ENCODE measurements at regions not wholly inside any gene's neighbourhood (a gene's known extent, or its start where the extent isn't known, plus 50 kb on each side); places are given as distances from the start of the nearest gene placed in this dataset.

GRCh38 chr11:95349345-95349942 lies 118.4 kb upstream of the SESN3 start:
- in situ Hi-C loops (cut with HindIII; ENCODE audit: low pct_unique_long_range_greater_than_20kb, low sequenced_read_pairs), result no loop called here

GRCh38 chr11:95346265-95346664 lies 115.3 kb upstream of the SESN3 start:
- DNase-seq (ENCODE audit: low read depth, low spot score), result no peak
- in situ Hi-C loops (cut with HindIII; ENCODE audit: low pct_unique_long_range_greater_than_20kb, low sequenced_read_pairs), result no loop called here

More at GRCh38 chr11:95349345-95349942, 118.4 kb upstream of the SESN3 start:
- DNase-seq (ENCODE audit: low read depth, low spot score), result no peak

DNA sequence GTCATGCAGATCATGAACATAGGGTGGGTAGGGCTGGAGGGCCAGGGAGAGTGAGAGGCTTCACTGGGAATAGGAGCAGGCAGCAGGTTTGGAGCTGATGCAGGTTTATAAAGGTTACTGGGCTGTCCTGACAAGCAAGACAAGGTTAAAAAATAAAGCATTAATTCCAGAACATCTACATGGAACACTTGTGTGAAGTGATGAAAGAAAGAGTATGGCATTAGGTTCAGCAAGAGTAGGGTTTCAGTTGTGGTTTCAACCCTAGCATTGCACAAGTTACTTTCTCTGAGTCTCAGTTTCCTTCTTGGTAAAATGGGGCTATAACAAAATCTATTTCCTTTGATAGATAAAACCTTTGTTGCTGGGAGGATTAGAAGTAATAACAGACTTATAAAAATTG lies 114.6 kb upstream of the SESN3 start:
- in situ Hi-C loops (cut with HindIII; ENCODE audit: low pct_unique_long_range_greater_than_20kb, low sequenced_read_pairs), result no loop called here

DNA sequence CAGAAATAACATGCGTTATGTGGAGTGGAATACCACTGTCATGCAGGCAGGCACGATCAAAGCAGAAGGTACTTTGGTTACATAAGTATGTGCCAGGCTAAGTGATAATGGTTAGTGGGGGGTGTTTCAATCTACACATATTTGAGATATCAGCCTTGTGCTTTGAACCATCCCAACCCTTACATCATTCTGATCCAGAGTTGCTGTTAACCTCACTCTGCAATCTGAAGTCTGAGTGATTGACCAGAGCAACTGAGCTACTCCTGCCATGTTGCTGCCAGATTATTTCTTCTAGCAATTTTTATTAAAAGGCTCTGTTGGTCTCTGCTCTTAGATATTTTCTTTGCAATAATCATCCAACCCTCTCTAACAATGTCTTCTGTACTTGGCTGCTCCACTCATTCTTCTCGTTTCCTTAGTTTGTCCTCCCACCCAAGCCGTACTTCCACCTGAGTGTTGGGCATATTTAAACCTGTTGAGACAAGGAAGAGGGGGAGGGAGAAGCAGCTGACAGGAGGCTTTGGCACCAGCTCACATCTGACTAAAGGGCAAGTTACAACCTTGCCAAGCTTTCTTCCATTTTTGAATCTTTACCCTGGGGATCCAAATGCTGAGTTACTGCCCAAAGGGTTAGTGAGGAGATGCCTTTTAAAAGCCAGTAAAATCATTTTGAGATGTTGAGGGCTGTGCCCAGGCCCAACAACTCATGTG lies 114.1 kb upstream of the SESN3 start:
- DNase-seq (ENCODE audit: low read depth, low spot score), result no peak
- in situ Hi-C loops (cut with HindIII; ENCODE audit: low pct_unique_long_range_greater_than_20kb, low sequenced_read_pairs), result no loop called here

More for the DNA sequence above, 114.6 kb upstream of the SESN3 start:
- no peak for DNase-seq (ENCODE audit: low read depth, low spot score)

- DNase-seq (ENCODE audit: low read depth, low spot score), result no peak
- in situ Hi-C loops (cut with HindIII; ENCODE audit: low pct_unique_long_range_greater_than_20kb, low sequenced_read_pairs), result no loop called here
Observed at GRCh38 chr11:95341221-95341620, 110.2 kb upstream of the SESN3 start.

DNA sequence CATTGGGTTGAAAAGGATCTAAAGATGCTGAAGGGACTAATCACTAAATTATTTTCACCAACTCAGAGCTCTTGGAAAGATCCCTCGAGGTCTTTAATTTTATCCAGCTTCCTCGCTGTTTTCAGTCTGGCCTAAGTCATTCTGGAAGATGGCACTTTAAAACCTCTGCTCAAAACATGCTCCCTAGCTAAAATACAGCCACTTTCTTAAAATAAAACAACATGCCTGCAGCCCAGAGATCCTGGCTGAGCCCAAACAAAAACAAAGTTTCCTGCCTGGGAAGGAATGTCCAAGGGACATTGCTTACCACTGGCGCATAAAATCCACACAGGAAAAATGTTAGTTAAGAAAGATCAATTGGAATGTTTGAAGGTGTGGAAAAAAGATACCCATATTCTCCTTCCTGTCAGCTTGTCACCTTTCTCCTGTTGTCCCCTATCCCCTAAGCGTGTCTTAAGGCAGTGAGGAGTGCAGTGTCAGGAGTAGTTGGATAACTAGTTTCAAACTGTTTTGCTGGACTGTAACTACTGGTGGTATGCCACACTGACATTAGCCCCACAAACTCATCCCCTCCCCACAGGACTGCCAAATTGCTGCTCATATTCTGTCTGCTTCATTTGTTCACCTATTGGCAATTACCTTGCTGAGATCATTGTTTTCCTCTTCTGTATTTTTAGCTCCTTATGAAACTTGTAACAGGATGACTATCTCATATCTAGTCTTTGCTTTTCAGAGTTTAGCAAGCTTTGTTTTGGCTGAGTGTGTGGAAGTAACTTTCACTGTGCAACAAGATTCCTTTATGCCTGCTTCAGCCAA lies 108.3 kb upstream of the SESN3 start:
- in situ Hi-C loops (cut with HindIII; ENCODE audit: low pct_unique_long_range_greater_than_20kb, low sequenced_read_pairs), result no loop called here
- DNase-seq (ENCODE audit: low read depth, low spot score), result no peak

DNA sequence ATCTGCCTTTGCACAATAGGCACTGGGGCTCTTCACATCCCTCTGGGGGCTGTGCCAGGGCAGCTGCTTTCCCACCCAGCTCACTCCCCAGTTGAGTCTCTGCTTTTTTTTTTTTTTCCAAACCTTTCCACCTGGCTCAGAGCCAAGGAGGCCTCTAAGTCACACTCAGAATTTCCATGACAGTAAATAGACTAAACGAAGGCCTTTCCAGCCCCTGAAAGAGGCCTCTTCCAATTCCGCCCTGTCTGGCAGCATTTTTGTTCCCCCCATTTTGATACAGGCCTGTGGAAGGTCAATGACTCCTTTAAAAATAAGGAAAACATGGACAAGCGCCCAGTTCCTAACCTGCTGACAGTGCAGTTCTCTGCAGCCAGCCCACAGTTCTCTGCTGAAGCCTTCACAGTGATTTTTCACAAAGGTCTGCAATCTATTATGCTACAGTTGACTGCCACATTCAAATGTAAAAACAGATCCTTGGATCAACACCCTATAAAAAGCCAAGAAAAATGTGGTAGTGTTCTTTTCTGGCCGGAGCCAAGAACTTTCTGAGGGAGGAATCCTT lies 107.5 kb upstream of the SESN3 start:
- DNase-seq (ENCODE audit: low read depth, low spot score), result no peak
- in situ Hi-C loops (cut with HindIII; ENCODE audit: low pct_unique_long_range_greater_than_20kb, low sequenced_read_pairs), result no loop called here

DNA sequence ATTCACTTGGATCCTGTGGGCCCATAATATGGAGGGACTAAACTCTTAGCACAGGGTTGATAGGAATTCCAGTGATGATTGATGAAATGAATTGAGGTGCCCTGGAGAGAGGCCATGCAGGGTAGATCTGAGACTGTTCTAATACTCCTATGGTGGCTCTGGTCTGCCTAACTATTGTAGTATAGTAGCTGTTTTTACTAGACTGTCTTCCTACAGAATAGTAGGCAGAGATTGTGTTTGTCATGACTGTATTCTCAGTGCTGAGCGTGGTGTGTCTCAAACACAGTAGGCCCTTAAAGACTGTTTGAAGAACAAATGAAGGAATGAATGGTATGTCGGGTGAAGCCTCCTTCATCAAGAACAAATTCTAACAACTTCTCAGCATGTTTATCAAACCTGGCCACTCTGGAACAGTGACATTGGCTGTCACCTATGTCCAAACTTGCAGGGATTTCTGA lies 107.0 kb upstream of the SESN3 start:
- in situ Hi-C loops (cut with HindIII; ENCODE audit: low pct_unique_long_range_greater_than_20kb, low sequenced_read_pairs), result no loop called here
- no peak for DNase-seq (ENCODE audit: low read depth, low spot score)

DNA sequence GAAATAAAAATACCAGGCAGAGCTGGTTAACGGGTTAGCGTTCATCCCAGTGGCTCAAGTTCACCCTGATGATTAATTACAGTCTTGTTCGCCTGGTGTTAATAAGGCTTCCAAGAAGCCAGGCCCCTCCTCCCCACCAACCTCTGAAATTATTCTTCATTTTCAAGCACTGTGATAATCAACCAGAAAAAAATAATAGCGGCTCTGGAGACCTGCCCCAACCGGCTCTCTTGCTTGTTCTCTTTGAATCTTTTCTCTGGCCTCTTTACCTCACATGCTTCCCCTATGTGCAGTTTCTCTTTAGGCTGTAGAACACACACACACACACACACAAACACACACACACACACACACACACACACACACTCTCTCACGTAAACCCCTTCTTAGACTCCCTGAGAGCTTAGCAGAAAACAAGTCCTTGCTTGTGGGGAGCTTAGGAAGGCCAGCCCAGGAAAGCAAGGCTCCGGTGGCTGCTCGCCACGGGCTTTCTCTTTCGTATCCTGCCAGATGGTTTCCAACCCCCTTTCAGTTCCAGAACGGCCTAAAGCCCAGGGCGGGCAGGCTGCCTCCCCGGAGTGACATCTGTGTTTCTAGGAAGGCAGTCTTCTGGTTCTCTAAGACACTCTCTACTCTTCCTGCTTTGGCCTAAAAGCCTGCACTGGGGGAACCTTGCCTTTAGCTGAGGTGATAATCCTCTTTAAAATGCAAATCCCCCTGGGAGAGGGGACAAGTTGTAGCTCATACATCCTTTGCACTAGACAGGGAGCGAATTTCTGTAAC lies 106.4 kb upstream of the SESN3 start:
- no peak for DNase-seq (ENCODE audit: low read depth, low spot score)

DNA sequence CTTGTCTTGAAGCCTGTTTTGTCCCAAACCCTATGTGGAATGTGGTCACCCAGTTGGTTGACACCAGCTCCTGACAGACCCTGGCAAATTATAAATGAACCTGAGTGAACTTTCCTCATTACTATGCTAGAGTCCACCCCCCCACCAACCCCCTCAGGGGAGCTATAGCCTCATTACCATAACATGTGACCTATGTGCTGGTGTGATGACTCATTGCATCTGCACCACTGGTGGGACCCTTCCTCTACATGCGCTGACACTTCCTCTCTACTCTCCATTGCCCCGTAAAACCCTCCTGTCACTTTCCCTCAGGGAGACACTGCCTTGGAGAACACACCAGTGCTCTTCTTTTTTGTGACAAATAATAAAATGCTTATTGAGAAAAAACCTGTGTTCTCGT lies 105.0 kb upstream of the SESN3 start:
- DNase-seq (ENCODE audit: low read depth, low spot score), result no peak
- in situ Hi-C loops (cut with HindIII; ENCODE audit: low pct_unique_long_range_greater_than_20kb, low sequenced_read_pairs), result no loop called here

More for the DNA sequence above, 106.4 kb upstream of the SESN3 start:
- in situ Hi-C loops (cut with HindIII; ENCODE audit: low pct_unique_long_range_greater_than_20kb, low sequenced_read_pairs), result no loop called here

DNA sequence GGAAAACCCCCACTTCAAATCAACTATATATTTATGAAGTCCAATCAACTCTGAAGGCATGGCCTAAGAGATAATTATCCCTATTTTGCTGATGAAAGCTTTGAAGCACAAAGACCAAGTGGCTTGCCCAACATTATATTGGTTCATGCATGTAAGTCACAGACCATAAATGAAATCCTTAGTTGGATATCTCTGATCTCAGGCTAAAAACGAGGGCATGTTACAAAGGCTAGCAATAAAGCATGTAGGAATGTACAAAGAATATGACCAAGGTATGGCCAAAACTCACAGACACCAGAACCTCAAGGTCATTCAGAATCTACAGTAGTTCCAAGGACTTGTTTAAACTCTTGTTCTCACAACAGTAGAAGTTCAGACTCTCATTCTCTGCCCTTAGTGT lies 100.2 kb upstream of the SESN3 start:
- DNase-seq (ENCODE audit: low read depth, low spot score), result no peak
- in situ Hi-C loops (cut with HindIII; ENCODE audit: low pct_unique_long_range_greater_than_20kb, low sequenced_read_pairs), result no loop called here

GRCh38 chr11:95330302-95330701 lies 99.3 kb upstream of the SESN3 start:
- in situ Hi-C loops (cut with HindIII; ENCODE audit: low pct_unique_long_range_greater_than_20kb, low sequenced_read_pairs), result no loop called here

GRCh38 chr11:95327273-95327948 lies 96.4 kb upstream of the SESN3 start:
- in situ Hi-C loops (cut with HindIII; ENCODE audit: low pct_unique_long_range_greater_than_20kb, low sequenced_read_pairs), result no loop called here
- DNase-seq (ENCODE audit: low read depth, low spot score), result no peak

More at GRCh38 chr11:95330302-95330701, 99.3 kb upstream of the SESN3 start:
- DNase-seq (ENCODE audit: low read depth, low spot score), result no peak

DNA sequence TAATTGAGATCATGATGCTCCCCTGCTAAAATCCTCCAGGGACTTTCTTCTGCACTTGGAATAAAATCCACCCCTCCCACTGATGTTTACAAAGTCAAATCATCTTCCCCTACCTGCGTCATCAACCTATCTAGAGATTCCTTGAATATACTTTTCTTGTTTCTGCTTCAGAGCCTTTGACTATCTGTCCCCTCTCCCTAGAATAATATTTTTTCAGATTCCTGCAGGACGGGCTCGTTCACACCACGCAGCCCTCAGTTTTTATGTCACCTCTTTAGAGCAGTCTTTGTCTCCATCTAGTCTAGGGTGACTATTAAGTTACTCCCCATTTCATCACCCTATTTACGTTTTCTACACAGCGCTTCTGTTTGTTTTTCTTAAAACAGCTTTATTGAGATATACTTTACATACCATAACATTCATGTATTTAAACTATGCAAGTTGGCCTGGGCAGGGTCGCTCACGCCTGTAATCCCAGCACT lies 94.8 kb upstream of the SESN3 start:
- in situ Hi-C loops (cut with HindIII; ENCODE audit: low pct_unique_long_range_greater_than_20kb, low sequenced_read_pairs), result no loop called here
- DNase-seq (ENCODE audit: low read depth, low spot score), result no peak

DNA sequence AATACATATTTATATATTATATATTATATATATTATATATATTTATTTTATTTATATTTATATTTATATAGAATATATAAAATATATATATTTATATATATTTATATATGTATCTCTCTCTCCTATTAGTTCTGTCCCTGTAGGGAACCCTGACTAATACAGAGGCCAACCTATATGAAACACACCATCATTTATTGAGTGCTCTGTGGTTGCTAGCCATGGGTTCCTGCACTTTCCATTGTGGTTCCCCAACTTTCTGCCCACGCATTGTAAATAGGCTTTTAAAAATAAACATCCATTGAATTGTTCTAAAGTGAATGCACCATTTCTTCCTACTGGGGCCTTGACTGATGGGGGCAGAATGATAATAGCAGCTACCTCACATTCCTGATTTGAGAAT lies 93.8 kb upstream of the SESN3 start:
- no peak for DNase-seq (ENCODE audit: low read depth, low spot score)
- in situ Hi-C loops (cut with HindIII; ENCODE audit: low pct_unique_long_range_greater_than_20kb, low sequenced_read_pairs), result no loop called here

GRCh38 chr11:95322539-95322938 lies 91.5 kb upstream of the SESN3 start:
- DNase-seq (ENCODE audit: low read depth, low spot score), result no peak
- in situ Hi-C loops (cut with HindIII; ENCODE audit: low pct_unique_long_range_greater_than_20kb, low sequenced_read_pairs), result no loop called here

DNA sequence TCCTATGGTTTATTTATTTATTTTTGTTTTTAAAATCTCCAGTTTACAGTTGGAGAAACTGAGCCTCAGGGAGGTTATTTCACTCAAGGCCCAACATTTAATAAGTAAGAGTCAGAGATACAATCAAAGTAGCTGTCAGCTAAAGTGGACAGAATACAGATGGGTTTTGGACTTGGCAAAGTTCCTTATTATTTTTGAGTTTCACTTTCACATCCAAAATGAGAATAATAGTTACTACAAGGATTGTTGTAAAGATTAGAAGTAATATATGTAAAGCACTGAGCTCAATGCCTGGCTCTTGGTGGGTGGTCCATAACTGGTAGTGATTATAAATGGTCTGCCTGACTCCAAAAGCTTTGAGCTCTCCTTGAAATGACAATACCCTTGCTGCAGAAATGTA lies 87.5 kb upstream of the SESN3 start:
- DNase-seq (ENCODE audit: low read depth, low spot score), result no peak
- in situ Hi-C loops (cut with HindIII; ENCODE audit: low pct_unique_long_range_greater_than_20kb, low sequenced_read_pairs), result no loop called here

Measured in SK-MEL-5 (cell line).